ENCODE measurements at regions not wholly inside any gene's neighbourhood (a gene's known extent, or its start where the extent isn't known, plus 50 kb on each side); places are given as distances from the start of the nearest gene placed in this dataset.

DNA sequence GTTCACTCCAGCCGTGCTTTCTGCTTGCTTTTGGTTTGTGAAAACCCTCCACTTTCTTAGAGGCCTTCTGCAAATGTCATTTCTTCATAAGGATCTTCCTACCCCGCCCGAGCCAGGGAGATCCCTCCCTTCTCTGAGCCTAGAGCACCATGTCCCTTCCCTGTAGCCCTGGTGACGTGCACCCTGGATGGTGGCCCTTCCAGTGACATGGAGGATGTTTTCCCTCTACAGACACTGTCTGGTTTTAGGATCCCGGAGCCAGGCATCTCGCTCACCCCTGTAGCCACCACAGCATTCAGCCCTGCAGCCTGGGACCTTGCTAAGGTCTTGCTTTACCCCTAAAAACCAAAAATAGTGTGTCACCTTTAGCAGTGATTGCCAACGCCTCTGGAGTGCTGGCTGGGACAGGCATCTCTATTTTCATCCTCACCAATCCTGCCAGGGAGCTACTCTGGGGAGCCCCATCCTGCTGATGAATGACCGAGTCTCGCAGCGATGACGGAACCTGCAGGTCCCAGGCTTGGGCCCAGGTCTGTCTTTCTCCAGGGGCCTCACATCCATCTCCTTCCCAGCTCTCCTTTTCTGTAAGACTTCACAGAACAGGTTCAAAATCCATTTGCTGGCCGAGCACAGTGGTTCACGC lies 394.1 kb upstream of the TNRC6C start:
- Histone ChIP-seq H3K36me3 (ENCODE audit: insufficient read depth) (no peaks in the 10 kb centered on the region), H3K4me3 (ENCODE audit: low read depth, low read length) (no peak overlapping the region), H3K27ac (ENCODE audit: low read depth) (no peak overlapping the region), H3K4me1 (ENCODE audit: insufficient read depth) (no peaks in the 10 kb centered on the region)
- no peak for DNase-seq (ENCODE audit: extremely low spot score)
- WGBS = 95% methylated on average over 13 of the region's 13 CpGs

DNA sequence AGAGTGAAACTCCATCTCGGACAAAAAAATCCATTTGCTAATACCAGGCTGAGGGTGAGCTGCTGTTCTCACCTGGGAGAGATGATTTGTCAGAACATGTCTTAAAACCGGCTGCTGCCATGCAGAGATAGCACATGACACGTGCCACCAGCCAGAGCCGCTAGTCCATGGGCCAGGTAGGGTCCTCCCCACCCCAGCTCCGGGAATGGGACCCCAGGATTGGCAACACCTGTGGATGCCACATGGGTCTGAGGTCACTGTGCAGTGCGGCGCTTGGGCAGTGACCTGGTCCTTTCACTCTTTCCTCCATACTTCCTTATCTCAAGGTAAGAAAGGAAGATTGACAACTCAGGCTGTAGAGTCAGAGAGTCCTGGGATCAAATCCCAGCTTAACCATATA lies 393.3 kb upstream of the TNRC6C start:
- Histone ChIP-seq H3K4me1 (ENCODE audit: insufficient read depth) (no peaks in the 10 kb centered on the region), H3K27ac (ENCODE audit: low read depth) (no peak overlapping the region), H3K36me3 (ENCODE audit: insufficient read depth) (no peaks in the 10 kb centered on the region), H3K4me3 (ENCODE audit: low read depth, low read length) (no peak overlapping the region)
- WGBS = 92% methylated on average over 7 of the region's 7 CpGs
- no peak for DNase-seq (ENCODE audit: extremely low spot score)

DNA sequence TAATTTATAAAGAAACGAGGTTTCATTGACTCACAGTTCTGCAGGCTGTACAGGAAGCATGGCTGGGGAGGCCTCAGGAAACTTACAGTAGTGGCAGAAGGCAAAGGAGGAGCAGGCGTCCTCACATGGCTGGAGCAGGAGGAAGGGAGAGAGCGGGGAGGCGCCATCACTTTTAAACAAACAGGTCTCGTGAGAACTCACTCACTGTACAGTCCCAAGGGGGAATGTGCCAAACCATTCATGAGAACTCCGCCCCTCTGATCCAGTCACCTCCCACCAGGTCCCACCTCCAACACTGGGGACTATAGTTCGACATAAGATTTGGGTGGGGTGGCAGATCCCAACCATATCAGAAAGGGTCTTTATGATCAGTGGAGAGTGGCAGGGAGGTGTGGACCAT lies 392.4 kb upstream of the TNRC6C start:
- no peak overlapping the region for H3K27ac ChIP-seq (ENCODE audit: low read depth)
- H3K4me1 ChIP-seq (ENCODE audit: insufficient read depth) = no peaks in the 10 kb centered on the region
- WGBS = 81% methylated on average over 7 of the region's 7 CpGs
- no peaks in the 10 kb centered on the region for H3K36me3 ChIP-seq (ENCODE audit: insufficient read depth)
- DNase-seq (ENCODE audit: extremely low spot score) = no peak
- no peak overlapping the region for H3K4me3 ChIP-seq (ENCODE audit: low read depth, low read length)

DNA sequence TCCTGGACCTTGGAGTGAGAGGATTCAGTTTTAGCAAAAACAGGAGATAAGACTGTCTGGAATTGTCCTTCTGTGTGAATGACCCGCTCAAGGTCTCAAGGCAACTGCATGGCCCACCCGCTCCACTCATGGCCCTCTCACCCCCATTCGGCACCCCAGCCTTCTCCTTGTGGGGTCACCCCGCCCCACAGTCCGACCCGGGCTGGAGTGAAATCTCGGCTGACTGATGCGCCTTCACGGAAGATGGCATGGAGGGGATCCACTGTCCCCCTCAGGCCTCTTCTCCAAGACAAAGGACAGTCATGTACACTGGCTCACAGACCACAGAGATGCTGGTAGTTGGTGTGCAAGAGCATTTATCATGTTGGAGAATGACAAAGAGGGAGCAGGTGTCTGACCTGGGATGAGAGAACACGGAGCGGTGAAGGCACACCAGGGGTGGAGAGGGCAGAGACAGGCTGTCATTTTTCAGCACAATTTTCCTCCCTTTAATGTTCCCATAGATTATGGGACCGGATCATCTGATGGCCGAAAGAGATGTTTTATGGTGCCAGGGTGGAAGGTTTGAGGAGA lies 391.9 kb upstream of the TNRC6C start:
- Histone ChIP-seq H3K4me1 (ENCODE audit: insufficient read depth) (no peaks in the 10 kb centered on the region), H3K36me3 (ENCODE audit: insufficient read depth) (no peaks in the 10 kb centered on the region), H3K4me3 (ENCODE audit: low read depth, low read length) (no peak overlapping the region), H3K27ac (ENCODE audit: low read depth) (no peak overlapping the region)
- 94% methylated on average over 13 of the region's 13 CpGs for WGBS
- DNase-seq (ENCODE audit: extremely low spot score) = no peak

- Histone ChIP-seq H3K4me1 (ENCODE audit: insufficient read depth) (no peaks in the 10 kb centered on the region), H3K36me3 (ENCODE audit: insufficient read depth) (no peaks in the 10 kb centered on the region), H3K27ac (ENCODE audit: low read depth) (no peak overlapping the region), H3K4me3 (ENCODE audit: low read depth, low read length) (no peak overlapping the region)
- DNase-seq (ENCODE audit: extremely low spot score) = no peak
- 83% methylated on average over 7 of the region's 7 CpGs for WGBS
Observed at GRCh38 chr17:77568540-77568939, 390.0 kb upstream of the TNRC6C start.

- H3K4me1 ChIP-seq (ENCODE audit: insufficient read depth) = no peaks in the 10 kb centered on the region
- WGBS = 95% methylated on average over 21 of the region's 21 CpGs
- DNase-seq (ENCODE audit: extremely low spot score) = no peak
- no peak overlapping the region for H3K27ac ChIP-seq (ENCODE audit: low read depth)
- H3K4me3 ChIP-seq (ENCODE audit: low read depth, low read length) = no peak overlapping the region
- no peaks in the 10 kb centered on the region for H3K36me3 ChIP-seq (ENCODE audit: insufficient read depth)
Observed at GRCh38 chr17:77569846-77570564, 388.5 kb upstream of the TNRC6C start.

DNA sequence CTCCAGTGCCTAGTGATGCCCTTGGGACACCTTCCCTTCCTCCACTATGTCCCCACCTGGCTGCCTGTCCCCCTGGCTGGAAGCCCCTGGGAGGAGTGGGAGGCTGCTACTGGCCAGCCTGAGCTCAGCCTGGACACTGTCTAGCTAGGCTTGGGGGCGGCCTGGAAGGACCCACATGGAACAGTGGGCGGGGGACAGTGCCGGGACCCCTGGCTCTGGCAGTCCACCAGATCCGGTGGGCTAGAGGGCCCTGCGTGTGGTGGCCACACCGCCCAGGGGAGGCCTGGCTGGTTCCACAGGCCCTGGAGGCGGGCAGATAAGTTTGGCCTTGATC lies 388.0 kb upstream of the TNRC6C start:
- 96% methylated on average over 7 of the region's 7 CpGs for WGBS
- no peak overlapping the region for H3K27ac ChIP-seq (ENCODE audit: low read depth)
- H3K4me3 ChIP-seq (ENCODE audit: low read depth, low read length) = no peak overlapping the region
- no peak for DNase-seq (ENCODE audit: extremely low spot score)
- H3K36me3 ChIP-seq (ENCODE audit: insufficient read depth) = no peaks in the 10 kb centered on the region
- no peaks in the 10 kb centered on the region for H3K4me1 ChIP-seq (ENCODE audit: insufficient read depth)

GRCh38 chr17:77571155-77571981 lies 387.1 kb upstream of the TNRC6C start:
- H3K27ac ChIP-seq (ENCODE audit: low read depth) = no peak overlapping the region
- 18% methylated on average over 35 of the region's 35 CpGs for WGBS
- DNase-seq (ENCODE audit: extremely low spot score) = no peak
- no peaks in the 10 kb centered on the region for H3K36me3 ChIP-seq (ENCODE audit: insufficient read depth)
- H3K4me1 ChIP-seq (ENCODE audit: insufficient read depth) = no peaks in the 10 kb centered on the region
- no peak overlapping the region for H3K4me3 ChIP-seq (ENCODE audit: low read depth, low read length)

GRCh38 chr17:77572065-77572601 lies 386.4 kb upstream of the TNRC6C start:
- DNase-seq (ENCODE audit: extremely low spot score) = no peak

DNA sequence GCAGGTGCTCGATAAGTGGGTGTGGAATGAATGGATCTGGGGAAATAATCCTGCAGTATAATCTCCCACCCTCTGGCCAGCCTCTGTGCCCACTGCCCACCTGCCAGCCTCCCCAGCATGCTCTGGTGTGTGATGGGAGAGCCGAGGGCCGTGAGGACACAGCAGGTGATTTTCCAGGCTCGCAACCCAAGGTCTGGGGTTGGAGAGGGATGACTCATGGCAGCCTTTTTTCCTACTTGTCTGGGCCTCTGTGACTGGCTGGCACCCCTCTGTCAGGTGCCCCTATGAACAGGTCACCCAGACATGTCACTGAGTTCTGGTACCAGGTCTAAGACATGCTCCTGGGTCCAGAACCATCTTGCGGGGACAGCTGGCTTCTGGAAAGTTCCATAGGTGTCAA lies 385.7 kb upstream of the TNRC6C start:
- H3K4me1 ChIP-seq (ENCODE audit: insufficient read depth) = no peaks in the 10 kb centered on the region
- no peak overlapping the region for H3K27ac ChIP-seq (ENCODE audit: low read depth)
- no peak overlapping the region for H3K4me3 ChIP-seq (ENCODE audit: low read depth, low read length)
- no peak for DNase-seq (ENCODE audit: extremely low spot score)
- 91% methylated on average over 5 of the region's 5 CpGs for WGBS
- H3K36me3 ChIP-seq (ENCODE audit: insufficient read depth) = no peaks in the 10 kb centered on the region

More at GRCh38 chr17:77572065-77572601, 386.4 kb upstream of the TNRC6C start:
- 13% methylated on average over 15 of the region's 15 CpGs for WGBS
- Histone ChIP-seq H3K27ac (ENCODE audit: low read depth) (no peak overlapping the region), H3K36me3 (ENCODE audit: insufficient read depth) (no peaks in the 10 kb centered on the region), H3K4me1 (ENCODE audit: insufficient read depth) (no peaks in the 10 kb centered on the region), H3K4me3 (ENCODE audit: low read depth, low read length) (no peak overlapping the region)

DNA sequence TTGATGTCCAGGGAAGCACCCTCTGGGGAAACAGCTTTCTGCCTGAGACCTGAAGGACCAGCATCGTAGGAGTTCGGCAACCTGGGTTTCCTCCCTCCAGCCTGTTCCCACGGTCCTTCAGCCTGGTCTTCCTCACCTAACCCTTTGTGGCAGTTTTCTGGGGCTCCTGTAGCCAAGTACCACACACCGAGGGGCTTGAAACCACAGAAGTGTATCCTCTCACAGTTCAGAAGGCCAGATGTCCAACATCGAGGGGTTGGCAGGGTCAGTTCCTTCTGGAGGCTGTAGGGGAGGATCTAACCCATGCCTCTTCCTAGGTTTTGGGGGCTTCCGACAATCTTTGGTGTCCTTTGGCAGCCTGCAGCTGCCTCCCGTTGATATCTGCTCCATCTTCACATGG lies 381.0 kb upstream of the TNRC6C start:
- no peaks in the 10 kb centered on the region for H3K36me3 ChIP-seq (ENCODE audit: insufficient read depth)
- WGBS = 92% methylated on average over 7 of the region's 7 CpGs
- H3K4me3 ChIP-seq (ENCODE audit: low read depth, low read length) = no peak overlapping the region
- no peak overlapping the region for H3K27ac ChIP-seq (ENCODE audit: low read depth)
- DNase-seq (ENCODE audit: extremely low spot score) = no peak
- H3K4me1 ChIP-seq (ENCODE audit: insufficient read depth) = no peaks in the 10 kb centered on the region

DNA sequence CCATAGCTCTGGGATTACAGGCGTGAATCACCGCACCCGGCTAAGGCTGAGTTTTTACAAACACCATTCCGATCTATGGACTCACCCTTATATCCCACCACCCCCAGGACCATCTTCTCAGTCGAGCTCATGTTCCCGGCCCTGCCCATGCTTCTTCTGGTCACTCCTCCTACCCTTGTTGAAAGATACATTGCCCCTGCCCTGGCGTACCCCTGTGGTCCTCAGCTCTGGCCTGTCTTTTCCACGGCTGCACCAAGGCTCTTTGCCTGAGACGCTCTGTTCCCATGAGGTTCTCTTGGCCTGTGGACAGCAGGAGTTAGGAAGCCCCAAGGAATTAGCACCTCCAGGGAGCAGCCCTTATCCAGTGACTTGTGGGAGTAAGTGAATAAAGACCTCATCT lies 379.4 kb upstream of the TNRC6C start:
- DNase-seq (ENCODE audit: extremely low spot score) = no peak
- no peaks in the 10 kb centered on the region for H3K4me1 ChIP-seq (ENCODE audit: insufficient read depth)
- 95% methylated on average over 9 of the region's 9 CpGs for WGBS

GRCh38 chr17:77579682-77580081 lies 378.8 kb upstream of the TNRC6C start:
- H3K27ac ChIP-seq (ENCODE audit: low read depth) = no peak overlapping the region
- WGBS = 66% methylated on average over 6 of the region's 6 CpGs
- DNase-seq (ENCODE audit: extremely low spot score) = no peak
- no peak overlapping the region for H3K4me3 ChIP-seq (ENCODE audit: low read depth, low read length)
- H3K36me3 ChIP-seq (ENCODE audit: insufficient read depth) = no peaks in the 10 kb centered on the region
- H3K4me1 ChIP-seq (ENCODE audit: insufficient read depth) = no peaks in the 10 kb centered on the region

More for the DNA sequence above, 379.4 kb upstream of the TNRC6C start:
- no peak overlapping the region for H3K27ac ChIP-seq (ENCODE audit: low read depth)
- no peak overlapping the region for H3K4me3 ChIP-seq (ENCODE audit: low read depth, low read length)
- H3K36me3 ChIP-seq (ENCODE audit: insufficient read depth) = no peaks in the 10 kb centered on the region
